ENCODE measurements at regions not wholly inside any gene's neighbourhood (a gene's known extent, or its start where the extent isn't known, plus 50 kb on each side); places are given as distances from the start of the nearest gene placed in this dataset.

DNA sequence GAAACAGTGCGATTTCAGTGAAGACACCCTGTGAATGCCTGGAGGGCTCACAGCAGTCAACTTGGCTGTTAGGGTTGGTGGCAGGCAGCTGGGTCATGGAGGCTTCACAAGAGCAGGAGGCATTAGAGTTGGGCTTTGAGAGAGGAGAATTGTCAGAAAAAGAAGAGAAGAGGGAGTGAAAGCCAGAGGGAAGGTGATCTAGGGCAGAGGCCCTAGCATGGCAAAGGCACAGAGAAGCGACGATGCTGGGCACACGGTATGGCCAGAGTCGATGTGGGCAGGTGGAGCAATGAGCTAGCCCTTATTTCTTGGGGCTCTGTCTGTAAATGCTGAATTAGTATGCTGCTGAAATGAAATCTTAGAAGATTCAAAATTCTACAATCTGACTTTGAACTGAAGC is 52.6 kb upstream of the OLFM4 start:
- no peak for DNase-seq

- DNase-seq: no peak
Observed at GRCh38 chr13:52975161-52975560, 53.5 kb upstream of the OLFM4 start.

- no peak for DNase-seq
Observed at GRCh38 chr13:52974711-52975110, 53.9 kb upstream of the OLFM4 start.

- no peak for DNase-seq
Observed at GRCh38 chr13:52969373-52969772, 59.2 kb upstream of the OLFM4 start.

DNA sequence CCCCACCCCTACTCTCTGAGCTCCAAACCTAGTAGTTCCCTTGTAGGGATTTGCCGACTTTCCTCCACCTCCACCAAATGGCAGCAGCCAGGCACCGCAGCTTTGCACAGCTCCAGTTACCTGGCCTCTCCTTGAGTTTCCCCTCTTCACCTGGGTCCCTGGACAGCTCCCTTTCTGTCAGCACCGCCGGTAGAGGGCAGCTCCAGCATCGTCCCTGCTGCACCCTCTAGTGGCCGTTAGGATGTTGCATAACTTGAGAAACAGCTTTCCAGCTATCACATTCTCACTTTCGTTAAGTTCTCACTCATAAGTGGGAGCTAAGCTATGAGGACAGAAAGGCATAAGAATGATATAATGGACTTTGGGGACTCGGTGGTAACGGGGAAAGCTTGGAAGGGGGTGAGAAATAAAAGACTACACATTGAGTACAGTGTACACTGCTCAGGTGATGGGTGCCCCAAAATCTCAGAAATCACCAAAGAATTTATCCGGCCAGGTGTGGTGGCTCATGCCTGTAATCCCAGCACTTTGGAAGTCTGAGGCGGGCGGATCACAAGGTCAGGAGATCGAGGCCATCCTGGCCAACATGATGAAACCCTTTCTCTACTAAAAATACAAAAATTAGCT is 60.4 kb upstream of the OLFM4 start:
- DNase-seq: peak; percentile 50 to 55

DNA sequence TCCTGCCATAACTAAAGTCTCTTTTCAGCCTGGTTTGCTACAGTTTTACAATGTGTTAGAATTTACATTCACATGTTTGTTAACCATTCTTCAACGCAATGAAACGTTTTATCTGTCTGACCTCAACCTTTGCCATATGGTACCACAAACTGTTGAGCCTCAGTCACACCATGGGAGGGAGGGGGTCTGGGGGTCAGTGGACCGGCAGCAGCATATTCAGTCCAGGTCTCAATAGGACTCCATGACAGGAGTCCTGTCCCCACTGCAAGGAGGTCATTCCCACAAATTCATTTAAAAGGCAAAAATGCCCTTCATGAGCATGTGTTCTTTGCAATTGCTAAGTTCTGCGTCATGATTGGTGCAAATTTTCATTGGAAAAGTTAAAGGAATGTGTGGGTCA is 66.6 kb upstream of the OLFM4 start:
- no peak for DNase-seq

DNA sequence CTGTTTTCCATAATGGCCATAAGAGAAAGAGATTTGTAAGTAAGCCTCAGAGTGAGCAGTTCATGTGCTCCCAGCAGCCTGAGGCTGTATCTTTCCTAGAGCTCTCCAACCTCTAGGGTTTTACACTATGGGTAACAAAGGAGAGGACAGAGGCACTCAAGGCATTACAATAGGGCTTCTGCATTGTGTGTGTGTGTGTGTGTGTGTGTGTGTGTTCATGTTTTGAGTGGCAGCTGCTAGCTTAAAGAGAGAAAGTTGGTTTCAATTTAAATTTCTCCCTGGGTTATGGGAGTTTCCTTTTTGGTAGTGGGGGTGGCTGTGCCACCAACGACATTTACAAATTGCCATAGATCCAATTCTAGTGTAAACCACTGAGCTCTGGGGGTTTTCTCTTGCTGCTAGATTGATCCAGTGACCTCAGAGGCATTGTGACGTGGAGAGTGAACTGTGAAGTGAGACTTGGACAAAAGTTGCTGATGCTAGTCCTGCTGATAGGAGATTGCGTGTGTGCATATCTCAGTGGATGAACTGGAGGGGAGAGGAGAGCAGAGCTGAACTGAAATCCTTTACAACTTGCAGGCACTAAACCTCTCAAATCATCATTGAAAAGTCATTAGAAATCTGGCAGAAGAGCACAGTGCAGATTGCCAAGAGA is 67.2 kb upstream of the OLFM4 start:
- DNase-seq: no peak

- no peak for DNase-seq
Observed at GRCh38 chr13:52955472-52955874, 73.1 kb upstream of the OLFM4 start.

DNA sequence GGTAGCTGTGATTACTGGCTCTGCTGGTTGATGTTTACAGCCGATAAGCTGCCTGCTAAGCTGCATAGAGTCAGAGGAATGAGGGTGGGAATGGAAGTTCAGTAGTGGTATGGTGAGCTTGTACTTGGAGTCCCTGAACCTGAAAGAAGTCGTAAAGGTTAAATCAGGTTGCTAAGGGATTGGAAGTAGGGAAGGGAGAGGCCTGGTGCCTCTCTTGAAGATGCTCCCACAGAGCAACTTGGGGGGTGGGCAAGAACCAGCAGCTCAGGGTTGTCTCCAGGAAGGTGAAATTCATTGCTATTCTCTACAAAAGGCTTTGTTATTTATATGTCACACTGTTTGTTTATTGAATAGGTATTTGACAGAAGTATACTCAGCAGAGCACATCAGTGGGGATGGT is 73.8 kb upstream of the OLFM4 start:
- no peak for DNase-seq

GRCh38 chr13:52950436-52950956 is 78.1 kb upstream of the OLFM4 start:
- DNase-seq: no peak

GRCh38 chr13:52949742-52950141 is 78.9 kb upstream of the OLFM4 start:
- peak in 1 of 2 donors; percentile 51 for DNase-seq

GRCh38 chr13:52949044-52949443 is 79.6 kb upstream of the OLFM4 start:
- DNase-seq: no peak

- DNase-seq: no peak
Observed at GRCh38 chr13:52947921-52948373, 80.7 kb upstream of the OLFM4 start.

GRCh38 chr13:52945348-52945747 is 83.3 kb upstream of the OLFM4 start:
- no peak for DNase-seq

DNA sequence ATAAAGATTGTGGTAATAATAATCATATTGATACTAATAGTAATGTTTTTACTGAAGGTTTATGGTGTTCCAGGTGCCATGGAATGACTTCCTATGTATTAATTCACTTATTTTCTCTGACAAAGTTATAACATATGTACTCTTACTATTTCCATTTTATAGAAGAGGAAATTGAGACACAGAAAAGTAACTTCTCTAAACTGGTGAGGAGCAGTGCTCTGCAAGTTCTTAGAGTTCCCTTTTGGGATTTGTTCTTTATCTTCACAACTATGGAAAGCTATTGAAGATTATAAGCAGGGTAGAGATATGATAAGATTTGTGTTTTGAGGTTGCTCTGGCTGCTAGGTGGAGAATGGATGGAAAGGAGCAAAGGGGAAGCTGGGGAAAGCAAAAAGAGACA is 83.9 kb upstream of the OLFM4 start:
- no peak for DNase-seq

DNA sequence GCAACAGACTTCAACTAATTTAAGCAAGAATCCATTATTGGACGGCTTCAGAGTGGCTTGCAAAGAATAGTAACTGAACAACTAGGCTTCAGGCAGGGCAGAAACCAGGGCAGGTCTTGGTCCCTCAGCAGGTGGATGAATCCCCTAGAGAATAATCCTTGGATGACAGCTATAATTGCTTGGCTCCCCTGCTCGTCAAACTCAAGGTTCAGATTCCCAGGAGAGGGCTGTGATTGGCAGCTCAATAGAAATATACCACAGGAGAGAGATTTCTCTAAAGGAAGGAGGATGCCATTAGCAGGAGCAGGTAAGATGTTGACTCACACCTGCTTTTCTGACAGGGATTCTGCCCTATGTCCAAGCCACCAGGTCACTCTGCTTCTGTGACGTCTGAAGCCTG is 89.6 kb upstream of the PCDH8 start:
- no peak for DNase-seq

GRCh38 chr13:52936806-52937205 is 88.4 kb upstream of the PCDH8 start:
- no peak for DNase-seq

- no peak for DNase-seq
Observed at GRCh38 chr13:52934258-52934657, 85.8 kb upstream of the PCDH8 start.

GRCh38 chr13:52933547-52934210 is 85.2 kb upstream of the PCDH8 start:
- DNase-seq: no peak

DNA sequence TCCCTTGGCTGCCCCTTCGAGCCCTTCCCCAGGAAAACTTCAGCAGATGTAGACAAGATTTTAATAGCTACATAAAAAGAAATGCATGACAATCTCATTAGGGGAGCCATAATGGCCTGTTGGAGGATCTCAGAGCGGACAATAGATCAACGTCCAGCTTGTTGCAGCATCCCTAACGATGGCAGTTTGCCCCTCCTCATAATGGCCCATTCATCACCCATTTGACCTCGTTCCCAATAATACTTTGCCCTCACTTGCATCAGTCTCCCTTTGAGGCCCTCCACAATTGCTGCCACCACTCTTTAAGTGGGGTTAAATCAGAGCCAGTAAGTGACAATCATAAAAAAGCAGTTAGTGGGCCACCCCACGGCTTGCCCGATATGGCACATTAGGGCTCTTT is 84.7 kb upstream of the PCDH8 start:
- DNase-seq: no peak

DNA sequence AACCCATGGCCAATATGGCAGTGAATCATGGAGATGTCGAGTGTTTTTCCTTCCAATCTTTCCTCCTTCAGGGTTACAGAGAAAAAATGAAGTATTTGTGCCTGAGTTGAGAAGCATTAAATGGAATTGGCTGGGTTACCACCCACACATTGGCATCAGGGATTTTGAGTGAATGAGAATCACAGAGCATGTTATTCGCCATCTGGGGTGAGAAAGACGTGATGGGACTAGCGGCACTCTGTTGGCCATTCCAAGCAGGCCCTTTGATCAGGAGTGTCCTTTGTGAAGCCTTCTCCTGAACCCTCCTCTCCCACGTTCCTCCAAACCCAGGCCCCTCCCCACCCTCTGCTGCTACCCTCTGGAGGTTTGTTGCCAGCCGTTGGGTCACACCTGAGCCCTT is 84.2 kb upstream of the PCDH8 start:
- no peak for DNase-seq

DNA sequence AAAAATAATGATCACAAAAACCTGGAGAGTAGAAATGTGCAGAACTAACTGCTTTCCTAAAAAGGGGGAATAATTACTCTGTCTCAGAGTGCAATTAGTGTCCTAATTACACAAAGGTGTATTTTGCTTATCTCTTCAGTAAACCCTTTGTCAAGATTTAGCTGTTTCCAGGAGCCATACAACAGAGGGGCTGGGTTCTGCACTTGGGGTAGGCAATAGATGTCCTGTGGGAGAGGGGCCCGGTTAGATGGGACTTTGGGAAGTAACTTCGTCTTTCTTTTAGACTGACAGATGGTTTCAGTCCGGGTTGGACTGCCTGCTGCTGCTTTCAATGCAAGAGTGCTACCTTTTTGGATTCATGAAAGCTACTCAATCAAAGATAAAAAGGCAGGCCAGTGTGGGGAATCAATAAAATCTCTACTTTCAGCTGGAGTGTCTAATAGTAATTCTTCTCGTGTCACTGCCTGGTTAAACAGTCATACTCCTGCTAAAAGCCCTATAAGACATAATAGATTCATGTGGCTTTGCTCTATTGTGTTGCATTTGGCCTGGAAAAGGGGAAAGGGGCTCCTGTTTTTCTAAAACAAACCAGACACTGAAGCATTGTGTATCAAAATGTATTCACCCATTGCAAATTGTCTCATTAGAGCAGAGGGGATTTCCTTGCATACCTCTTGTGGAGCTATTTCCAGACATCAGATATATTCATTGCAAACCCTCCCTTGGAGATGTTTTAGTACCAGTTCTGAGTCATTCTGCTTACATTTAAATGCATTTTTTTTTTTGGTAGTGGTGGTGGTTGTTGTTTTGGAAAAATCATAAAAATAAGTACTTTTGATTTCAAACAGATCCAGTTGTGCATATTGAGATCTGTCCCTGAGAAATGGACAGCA is 83.3 kb upstream of the PCDH8 start:
- DNase-seq: no peak

DNA sequence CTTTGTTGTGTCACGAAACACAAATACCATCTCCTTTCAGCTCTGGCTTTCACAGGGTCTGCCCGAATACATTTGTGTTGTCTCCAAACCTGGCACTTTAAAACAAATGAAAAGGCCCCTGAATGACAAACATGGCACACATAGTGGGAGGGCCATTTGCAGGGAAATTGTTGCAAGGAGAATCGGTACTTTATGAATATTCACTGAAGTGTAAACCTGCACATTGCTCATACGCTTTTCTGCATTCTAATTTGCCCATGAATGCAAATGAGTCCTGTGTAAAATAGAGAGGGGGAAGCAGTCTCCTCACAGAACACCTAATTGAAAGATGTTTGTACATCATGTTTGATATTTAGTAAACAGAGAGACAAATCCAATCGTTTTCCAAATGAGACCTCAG is 82.7 kb upstream of the PCDH8 start:
- no peak for DNase-seq

Measured in hippocampal formation (tissue), 2 donors.